ENCODE measurements at regions not wholly inside any gene's neighbourhood (a gene's known extent, or its start where the extent isn't known, plus 50 kb on each side); places are given as distances from the start of the nearest gene placed in this dataset.
"Not testable (repeated sequence)": the region's sequence is repeated elsewhere in the genome, so short reads cannot be mapped to it uniquely, and the experiment has no call there.

- DNase-seq (ENCODE audit: low read depth in 4 of 4, low spot score in 1 of 4), result no peak
Observed at GRCh38 chrY:19059733-19060132, 286.2 kb upstream of the HSFY2 start.

GRCh38 chrY:19058831-19059370 is 285.4 kb upstream of the HSFY2 start:
- no peak for DNase-seq (ENCODE audit: low read depth in 4 of 4, low spot score in 1 of 4)

GRCh38 chrY:19056138-19056469 is 282.6 kb upstream of the HSFY2 start:
- no peak for DNase-seq (ENCODE audit: low read depth in 4 of 4, low spot score in 1 of 4)

DNA sequence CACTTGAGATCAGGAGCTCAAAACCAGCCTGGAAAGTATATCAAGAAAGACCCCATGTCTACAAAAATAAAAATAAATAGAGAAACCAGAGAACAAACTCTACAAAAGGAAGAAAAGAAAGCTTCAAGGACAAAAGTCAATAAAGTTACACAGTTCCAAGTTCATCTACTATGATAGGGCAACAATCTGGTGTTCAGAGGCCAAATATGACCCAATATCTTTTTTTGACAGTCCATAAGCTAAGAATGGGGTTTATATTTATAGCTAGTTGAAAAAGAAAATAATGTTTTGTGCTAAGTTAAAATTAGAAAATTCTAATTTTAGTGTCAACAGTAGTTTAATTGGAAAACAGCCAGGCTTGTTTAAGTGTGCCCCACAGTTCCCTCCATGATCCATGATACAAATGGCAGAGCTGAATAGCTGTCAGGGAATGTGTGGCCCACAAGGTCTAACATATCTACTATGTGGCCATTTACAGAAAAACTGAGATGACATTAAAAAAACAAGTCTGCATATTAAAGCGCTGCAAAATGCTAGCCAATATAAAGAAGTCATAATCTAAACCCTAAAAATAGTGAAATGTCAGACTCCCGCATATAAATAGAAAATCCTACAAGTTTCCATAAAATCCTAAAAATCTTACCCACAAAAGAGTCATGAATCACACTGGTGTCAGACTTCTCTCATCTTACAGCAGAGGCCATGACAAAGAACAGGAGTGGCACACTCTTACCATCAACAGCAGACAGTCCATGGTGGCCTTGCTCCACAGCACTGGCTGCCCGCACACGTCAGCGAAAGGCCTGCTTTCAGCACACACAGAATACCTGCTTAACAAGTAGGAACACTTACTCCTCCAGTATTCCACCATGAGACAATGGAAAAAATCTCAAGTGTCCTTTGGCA is 281.9 kb upstream of the HSFY2 start:
- no peak for DNase-seq (ENCODE audit: low read depth in 4 of 4, low spot score in 1 of 4)

DNA sequence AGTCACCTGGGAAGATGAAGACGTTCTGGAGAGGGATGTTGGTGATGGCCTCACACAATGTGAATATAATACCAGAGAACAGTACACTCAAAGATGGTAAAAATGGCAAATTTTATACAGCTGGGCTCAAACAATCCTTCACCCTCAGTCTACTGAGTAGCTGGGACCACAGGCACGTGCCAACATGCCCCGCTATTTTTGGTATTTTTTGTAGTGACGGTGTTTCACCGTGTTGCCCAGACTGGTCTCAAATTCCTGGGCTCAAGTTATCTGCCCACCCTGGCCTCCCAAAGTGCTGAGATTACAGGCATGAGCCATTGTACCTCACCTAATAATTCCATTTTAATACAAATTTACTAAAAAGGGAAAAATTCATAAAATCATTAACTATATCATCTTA is 280.3 kb upstream of the HSFY2 start:
- DNase-seq (ENCODE audit: low read depth in 4 of 4, low spot score in 1 of 4), result no peak

DNA sequence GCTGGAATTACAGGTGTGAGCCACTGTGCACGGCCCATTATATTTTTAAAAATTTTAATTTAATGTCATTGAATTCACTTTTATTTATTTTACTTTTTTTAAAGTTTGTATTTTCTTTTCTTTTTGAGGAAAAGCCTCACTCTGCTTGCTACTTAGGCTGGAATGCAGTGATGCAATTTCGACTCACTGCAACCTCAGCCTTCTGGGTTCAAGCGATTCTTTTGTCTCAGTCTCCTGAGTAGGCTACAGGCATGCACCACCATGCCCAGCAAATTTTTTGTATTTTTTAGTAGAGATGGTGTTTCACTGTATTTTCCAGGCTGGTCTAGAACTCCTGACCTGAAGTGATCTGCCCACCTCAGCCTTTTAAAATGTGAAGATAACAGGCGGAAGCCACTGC is 277.5 kb upstream of the HSFY2 start:
- DNase-seq (ENCODE audit: low read depth in 4 of 4, low spot score in 1 of 4), result no peak

GRCh38 chrY:19042984-19043442 is 269.5 kb upstream of the HSFY2 start:
- no peak for DNase-seq (ENCODE audit: low read depth in 4 of 4, low spot score in 1 of 4)

DNA sequence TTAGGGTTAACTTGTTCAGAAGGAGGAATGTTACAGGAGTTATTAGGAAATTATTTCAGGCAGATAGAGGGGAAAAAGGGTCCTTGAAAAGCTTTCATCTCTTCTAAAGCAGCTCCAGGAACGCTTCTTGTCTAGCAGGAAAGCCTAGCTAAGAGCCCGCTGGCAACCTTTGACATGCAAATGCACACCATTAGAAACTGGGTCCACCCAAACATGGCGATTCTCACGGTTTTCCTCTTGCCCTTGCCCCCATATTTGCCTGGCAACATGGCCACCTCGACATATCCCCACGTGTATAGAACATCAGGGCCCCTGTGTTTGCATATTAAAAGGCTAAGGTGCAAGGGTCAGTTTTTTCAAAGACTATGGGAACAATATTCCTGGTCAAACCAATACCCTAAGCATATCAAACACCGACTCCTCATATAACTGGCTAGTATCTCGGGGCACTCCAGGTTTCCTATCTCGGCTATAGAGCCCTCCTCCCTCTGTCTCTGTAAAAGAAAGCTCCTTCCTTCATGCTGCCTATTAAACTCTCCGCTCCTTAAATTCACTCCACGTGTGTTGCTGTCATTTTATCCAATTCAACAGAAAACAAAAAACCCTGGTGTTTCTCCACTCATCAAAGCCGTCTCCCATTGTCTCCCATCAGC is 268.9 kb upstream of the HSFY2 start:
- DNase-seq (ENCODE audit: low read depth in 4 of 4, low spot score in 1 of 4), result no peak

DNA sequence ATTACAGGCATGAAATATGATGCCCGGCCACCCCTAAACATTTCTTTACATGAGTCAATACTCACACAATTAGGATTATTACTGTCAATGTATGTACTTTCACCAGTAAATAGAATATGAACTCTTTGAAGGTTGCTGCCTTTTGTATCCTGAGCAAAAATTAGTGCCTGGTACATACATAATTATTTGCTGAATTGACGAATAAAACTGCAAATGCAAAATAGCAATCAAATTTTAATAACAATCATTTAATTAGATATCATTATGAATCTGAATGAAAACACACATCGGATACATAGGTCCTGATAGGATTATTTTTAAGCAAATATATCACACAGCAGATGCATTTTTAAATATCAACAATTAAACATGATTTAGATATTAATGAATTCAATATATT is 253.1 kb upstream of the HSFY2 start:
- no peak for DNase-seq (ENCODE audit: low read depth in 4 of 4, low spot score in 1 of 4)

- DNase-seq (ENCODE audit: low read depth in 4 of 4, low spot score in 1 of 4), result no peak
Observed at GRCh38 chrY:19023934-19024333, 250.4 kb upstream of the HSFY2 start.

GRCh38 chrY:19020193-19020592 is 246.7 kb upstream of the HSFY2 start:
- DNase-seq (ENCODE audit: low read depth in 4 of 4, low spot score in 1 of 4), result no peak

DNA sequence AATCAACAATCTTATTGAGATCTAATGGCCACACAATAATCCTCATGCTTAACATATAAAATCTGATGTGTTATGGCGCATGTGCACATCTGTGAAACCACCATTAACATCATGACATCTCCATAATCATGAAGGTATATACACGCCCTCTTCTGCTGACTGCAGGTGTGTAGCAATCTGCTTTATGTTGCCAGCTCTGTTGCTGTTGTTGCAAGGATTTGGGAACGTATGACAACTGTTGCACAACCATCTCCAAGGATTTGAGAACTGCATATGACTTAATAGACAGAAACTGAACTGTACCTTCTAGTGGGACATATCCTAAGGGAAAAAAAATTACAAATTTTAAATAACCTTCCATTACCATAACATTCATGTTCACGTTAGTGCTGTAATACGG is 243.5 kb upstream of the HSFY2 start:
- no peak for DNase-seq (ENCODE audit: low read depth in 4 of 4, low spot score in 1 of 4)

DNA sequence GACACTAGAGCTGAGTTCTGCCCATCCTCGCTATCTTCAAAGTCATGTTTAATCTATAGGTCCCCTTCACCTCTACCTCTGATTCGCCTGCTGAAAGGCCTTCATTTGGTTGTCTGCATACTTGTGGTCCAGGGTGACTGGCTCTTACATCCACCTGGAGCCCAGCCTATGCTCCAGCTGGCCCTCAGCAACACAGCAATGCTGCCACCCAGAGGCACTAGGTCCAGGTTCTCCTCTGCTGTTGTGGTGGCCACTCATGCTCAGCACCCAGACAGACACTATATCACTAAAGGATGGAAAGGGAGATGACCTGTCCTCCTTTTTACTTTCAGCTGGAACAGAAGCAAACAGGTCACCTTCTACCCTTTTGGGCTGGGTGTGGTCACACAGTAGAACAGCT is 242.3 kb upstream of the HSFY2 start:
- no peak for DNase-seq (ENCODE audit: low read depth in 4 of 4, low spot score in 1 of 4)

- no peak for DNase-seq (ENCODE audit: low read depth in 4 of 4, low spot score in 1 of 4)
Observed at GRCh38 chrY:19015213-19015612, 241.7 kb upstream of the HSFY2 start.

GRCh38 chrY:19012985-19013384 is 239.4 kb upstream of the HSFY2 start:
- DNase-seq (ENCODE audit: low read depth in 4 of 4, low spot score in 1 of 4), result no peak

DNA sequence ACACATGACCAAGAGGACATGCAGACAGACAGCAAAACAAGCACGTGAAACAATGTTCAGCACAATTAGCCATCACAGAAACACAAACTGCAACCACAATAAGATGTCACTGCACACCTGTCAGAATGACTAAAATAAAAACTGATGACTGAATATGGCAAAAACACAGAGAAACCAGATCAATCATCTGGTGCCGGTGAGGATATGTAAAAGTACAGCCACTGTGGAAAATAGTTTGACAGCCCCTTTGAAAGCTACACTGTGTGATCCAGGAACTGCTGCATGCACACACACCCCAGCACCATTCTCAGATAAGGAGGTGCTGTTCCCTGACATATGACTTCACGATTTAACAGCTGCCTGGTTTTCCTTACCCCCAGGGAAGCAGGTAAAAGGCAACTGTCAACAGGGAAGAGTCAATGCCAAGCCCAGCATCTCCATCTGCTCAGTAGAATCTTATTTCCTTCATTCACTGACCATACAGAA is 238.1 kb upstream of the HSFY2 start:
- no peak for DNase-seq (ENCODE audit: low read depth in 4 of 4, low spot score in 1 of 4)

DNA sequence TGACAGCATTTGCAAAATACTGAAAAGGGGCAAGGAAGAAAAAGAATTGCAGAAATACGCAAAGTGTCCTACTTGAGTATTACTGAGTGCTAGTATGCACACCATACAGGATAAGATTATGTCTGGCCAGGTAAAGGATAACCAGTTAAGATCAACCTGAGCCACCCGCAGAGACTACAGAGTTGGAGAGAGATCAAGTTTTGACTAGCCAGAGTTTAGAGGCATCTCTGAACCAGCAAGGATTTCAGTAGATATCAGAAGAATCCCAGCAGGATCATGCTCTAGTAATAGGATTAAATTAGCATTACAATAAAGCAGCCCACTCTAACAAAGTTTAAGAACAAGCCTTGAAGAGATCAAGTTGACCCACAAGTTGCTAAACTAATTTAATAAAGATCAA is 232.7 kb upstream of the HSFY2 start:
- DNase-seq (ENCODE audit: low read depth in 4 of 4, low spot score in 1 of 4), result no peak

DNA sequence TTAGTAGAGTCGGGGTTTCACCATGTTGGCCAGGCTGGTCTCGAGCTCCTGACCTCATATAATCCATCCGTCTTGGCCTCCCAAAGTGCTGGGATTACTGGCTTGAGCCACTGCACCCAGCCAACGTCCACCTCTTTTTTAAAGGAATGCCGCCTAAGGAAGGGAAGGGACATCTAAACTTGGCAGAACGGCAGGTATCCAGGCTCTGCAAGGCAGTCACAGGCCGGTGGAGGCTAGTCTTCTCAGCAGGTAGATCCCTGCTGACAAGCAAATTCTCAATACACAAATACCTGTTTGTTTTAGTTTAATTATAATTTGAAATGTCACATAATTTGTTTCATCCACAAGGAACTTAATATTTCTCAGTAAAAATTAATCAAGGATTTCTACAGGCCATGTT is 232.0 kb upstream of the HSFY2 start:
- DNase-seq (ENCODE audit: low read depth in 4 of 4, low spot score in 1 of 4), result no peak

- DNase-seq (ENCODE audit: low read depth in 4 of 4, low spot score in 1 of 4), result no peak
Observed at GRCh38 chrY:18997635-18998240, 224.2 kb upstream of the HSFY2 start.

GRCh38 chrY:18993480-18993879 is 219.9 kb upstream of the HSFY2 start:
- DNase-seq (ENCODE audit: low read depth in 4 of 4, low spot score in 1 of 4), result no peak

DNA sequence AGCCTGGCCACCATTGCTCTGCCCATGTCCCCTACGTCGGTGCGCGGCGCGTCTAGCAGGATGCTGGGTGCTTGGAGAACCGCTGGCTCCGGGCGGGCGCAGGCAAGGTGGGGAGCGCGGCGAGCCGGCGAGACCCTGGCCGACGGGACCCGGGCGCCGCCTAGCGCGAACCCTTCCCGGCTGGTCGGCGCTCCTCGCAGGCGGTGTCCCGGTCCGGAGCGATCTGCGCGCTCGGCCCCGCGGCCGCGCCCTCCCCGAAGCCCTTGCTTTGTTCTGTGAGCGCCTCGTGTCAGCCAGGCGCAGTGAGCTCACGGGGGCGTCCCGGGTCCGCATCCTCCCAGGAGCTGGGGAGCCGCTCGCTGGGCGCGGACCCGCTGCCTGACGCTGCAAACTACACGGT is 219.1 kb upstream of the HSFY2 start:
- not testable (repeated sequence) for DNase-seq (ENCODE audit: low read depth in 4 of 4, low spot score in 1 of 4)

GRCh38 chrY:18989356-18989755 is 215.8 kb upstream of the HSFY2 start:
- DNase-seq (ENCODE audit: low read depth in 4 of 4, low spot score in 1 of 4), result no peak
